ENCODE measurements at regions not wholly inside any gene's neighbourhood (a gene's known extent, or its start where the extent isn't known, plus 50 kb on each side); places are given as distances from the start of the nearest gene placed in this dataset.

GRCh38 chr7:26504411-26505120 is 212.9 kb downstream of the SNX10 start:
- Histone ChIP-seq H3K4me2 (no peak overlapping the region), H3K79me2 (ENCODE audit: insufficient read depth) (no peaks in the 10 kb centered on the region), H3K9me3 (no peaks in the 10 kb centered on the region), H3K36me3 (replicated peaks in 1 of 2; ENCODE audit: control insufficient read depth in 1 of 2, insufficient read depth in 2 of 2, low read length in 1 of 2) (no peaks in the 10 kb centered on the region), H3K4me1 (ENCODE audit: control insufficient read depth in 1 of 2, insufficient read depth in 2 of 2, low read depth in 1 of 2, low read length in 1 of 2) (no peaks in the 10 kb centered on the region; a peak in 1 of 4 replicates), H3K9ac (no peak overlapping the region), H3K27ac (ENCODE audit: low read depth in 2 of 2, low read length in 1 of 2) (no peak overlapping the region), H4K20me1 (ENCODE audit: insufficient read depth) (no peaks in the 10 kb centered on the region), H3K27me3 (ENCODE audit: insufficient read depth) (peaks cover 4% of the 10 kb centered on the region; the same call in 1 of the 2 replicates), H3K4me3 (ENCODE audit: low read depth in 2 of 2, low read length in 1 of 2) (no peak overlapping the region), H3K9me2 (no peaks in the 10 kb centered on the region), H2AFZ (ENCODE audit: low read depth) (no peak overlapping the region), H3F3A (replicated peaks; ENCODE audit: insufficient read depth) (no peaks in the 10 kb centered on the region)
- 58% methylated on average over 6 of the region's 6 CpGs for WGBS (ENCODE audit: low lambda C conversion rate)
- POLR2A ChIA-PET: no interaction called here
- no peak for DNase-seq
- CTCF ChIA-PET: interaction anchor here (0.7 to 3.6 kb wide), 10 partner anchors 12 to 612 kb away, joined by 3 to 28 read pairs (median 6); no protein-coding TSS in a partner anchor
- no peak for TF ChIP-seq TEAD4 (IDR thresholded peaks at IDR 0.05; ENCODE audit: borderline replicate concordance, insufficient read depth)
- no peak for TF ChIP-seq FOXM1 (IDR thresholded peaks at IDR 0.05; ENCODE audit: low read depth)
- TF ChIP-seq RAD21 (IDR thresholded peaks at IDR 0.05; ENCODE audit: low read length): no peak
- TF ChIP-seq YY1 (IDR thresholded peaks at IDR 0.05; ENCODE audit: low read depth): no peak
- TF ChIP-seq, protein P1, sequence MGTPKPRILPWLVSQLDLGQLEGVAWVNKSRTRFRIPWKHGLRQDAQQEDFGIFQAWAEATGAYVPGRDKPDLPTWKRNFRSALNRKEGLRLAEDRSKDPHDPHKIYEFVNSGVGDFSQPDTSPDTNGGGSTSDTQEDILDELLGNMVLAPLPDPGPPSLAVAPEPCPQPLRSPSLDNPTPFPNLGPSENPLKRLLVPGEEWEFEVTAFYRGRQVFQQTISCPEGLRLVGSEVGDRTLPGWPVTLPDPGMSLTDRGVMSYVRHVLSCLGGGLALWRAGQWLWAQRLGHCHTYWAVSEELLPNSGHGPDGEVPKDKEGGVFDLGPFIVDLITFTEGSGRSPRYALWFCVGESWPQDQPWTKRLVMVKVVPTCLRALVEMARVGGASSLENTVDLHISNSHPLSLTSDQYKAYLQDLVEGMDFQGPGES (IDR thresholded peaks at IDR 0.05; ENCODE audit: low read depth, low read length): no peak
- TF ChIP-seq TCF12 (IDR thresholded peaks at IDR 0.05): no peak
- TF ChIP-seq NFIC (IDR thresholded peaks at IDR 0.05; ENCODE audit: borderline replicate concordance): no peak
- no peak for TF ChIP-seq FOSL2 (IDR thresholded peaks at IDR 0.05; ENCODE audit: borderline replicate concordance, low read depth)
- TF ChIP-seq, protein P2, sequence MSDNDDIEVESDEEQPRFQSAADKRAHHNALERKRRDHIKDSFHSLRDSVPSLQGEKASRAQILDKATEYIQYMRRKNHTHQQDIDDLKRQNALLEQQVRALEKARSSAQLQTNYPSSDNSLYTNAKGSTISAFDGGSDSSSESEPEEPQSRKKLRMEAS (IDR thresholded peaks at IDR 0.05; ENCODE audit: low read depth): no peak
- TF ChIP-seq GABPA (IDR thresholded peaks at IDR 0.05; ENCODE audit: low read depth): no peak
- TF ChIP-seq CHD2 (IDR thresholded peaks at IDR 0.05; ENCODE audit: low read length, partially characterized antibody): no peak
- no peak for TF ChIP-seq EP300 (IDR thresholded peaks at IDR 0.05; ENCODE audit: borderline replicate concordance in 1 of 2, low read depth in 1 of 2, low read length in 1 of 2)
- TF ChIP-seq RCOR1 (IDR thresholded peaks at IDR 0.05; ENCODE audit: low read length): no peak
- no peak for TF ChIP-seq SIN3A (IDR thresholded peaks at IDR 0.05; ENCODE audit: borderline replicate concordance, low read depth, low read length)
- TF ChIP-seq, protein P3, sequence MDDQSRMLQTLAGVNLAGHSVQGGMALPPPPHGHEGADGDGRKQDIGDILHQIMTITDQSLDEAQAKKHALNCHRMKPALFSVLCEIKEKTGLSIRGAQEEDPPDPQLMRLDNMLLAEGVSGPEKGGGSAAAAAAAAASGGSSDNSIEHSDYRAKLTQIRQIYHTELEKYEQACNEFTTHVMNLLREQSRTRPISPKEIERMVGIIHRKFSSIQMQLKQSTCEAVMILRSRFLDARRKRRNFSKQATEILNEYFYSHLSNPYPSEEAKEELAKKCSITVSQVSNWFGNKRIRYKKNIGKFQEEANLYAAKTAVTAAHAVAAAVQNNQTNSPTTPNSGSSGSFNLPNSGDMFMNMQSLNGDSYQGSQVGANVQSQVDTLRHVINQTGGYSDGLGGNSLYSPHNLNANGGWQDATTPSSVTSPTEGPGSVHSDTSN (IDR thresholded peaks at IDR 0.05): no peak
- TF ChIP-seq MXI1 (IDR thresholded peaks at IDR 0.05; ENCODE audit: low read depth, low read length): no peak
- no peak for TF ChIP-seq MEF2A (IDR thresholded peaks at IDR 0.05; ENCODE audit: borderline replicate concordance, low read depth)
- no peak for TF ChIP-seq NRF1 (IDR thresholded peaks at IDR 0.05; ENCODE audit: low read depth, low read length)
- no peak for TF ChIP-seq POLR2AphosphoS5 (IDR thresholded peaks at IDR 0.05; ENCODE audit: low read depth, low read length)

Measured in SK-N-SH (cell line).